WTC11 (cell line): ENCODE measurements at regions not wholly inside any gene's neighbourhood (a gene's known extent, or its start where the extent isn't known, plus 50 kb on each side); places are given as distances from the start of the nearest gene placed in this dataset.

Experiments used
- ATAC-seq: fragments of 200-7000 bp; cut with Tn5 transposase; 2 replicates; pipeline ENCODE4 v1.10.0; 2021; ENCODE audit warnings: mild to moderate bottlenecking, moderate library complexity
- CTCF ChIA-PET: fragments of 300-600 bp; sonication (Branson Sonifier 250); formaldehyde crosslinking; loops from one replicate; lab custom pipeline; 2021; ENCODE audit warnings: antibody characterized with exemption; lab: Charles Lee
- POLR2A ChIA-PET: fragments of 350-600 bp; sonication (Branson Sonifier 250); formaldehyde crosslinking; loops from one replicate; lab custom pipeline; 2021; ENCODE audit warnings: antibody characterized with exemption; lab: Charles Lee
- DNase-seq: peaks from one replicate; pipeline ENCODE4 v3.0.0; 2021; ENCODE audit warnings: low spot score
- H3K27ac Mint-ChIP-seq: 2 replicates; pipeline ENCODE4 v1.8.0; 2021; ENCODE audit warnings: mixed read lengths
- H3K27me3 Mint-ChIP-seq: 2 replicates; pipeline ENCODE4 v1.8.0; 2021; ENCODE audit warnings: low read depth, mild to moderate bottlenecking, moderate library complexity, mixed read lengths
- H3K36me3 Mint-ChIP-seq: 2 replicates; pipeline ENCODE4 v1.8.0; 2021; ENCODE audit warnings: mixed read lengths
- H3K4me1 Mint-ChIP-seq: 2 replicates; pipeline ENCODE4 v1.8.0; 2022; ENCODE audit warnings: mixed read lengths
- H3K4me3 Mint-ChIP-seq: 2 replicates; pipeline ENCODE4 v1.8.0; 2021; ENCODE audit warnings: mild to moderate bottlenecking, moderate library complexity, mixed read lengths
- H3K9me3 Mint-ChIP-seq: 2 replicates; pipeline ENCODE4 v1.8.0; 2021; ENCODE audit warnings: mixed read lengths
- AR ChIP-seq: fragments of 250-450 bp; sonication (Bioruptor Pico); IDR thresholded peaks from 2 replicates; pipeline ENCODE4 v1.9.0; 2021; ENCODE audit warnings: mild to moderate bottlenecking
- ARID4B ChIP-seq: sonication (generic); formaldehyde crosslinking; IDR thresholded peaks from 2 replicates; pipeline ENCODE4 v1.8.0; 2023; ENCODE audit warnings: missing genetic modification reagents, mild to moderate bottlenecking, borderline replicate concordance
- CDX4 ChIP-seq: fragments of 250-450 bp; sonication (Bioruptor Pico); IDR thresholded peaks from 2 replicates; pipeline ENCODE4 v1.9.0; 2021; ENCODE audit warnings: moderate library complexity, mild to moderate bottlenecking, inconsistent platforms, borderline replicate concordance
- CTCF ChIP-seq: fragments of 200-600 bp; IDR thresholded peaks from 2 replicates; pipeline ENCODE4 v1.8.0; 2022; ENCODE audit warnings: antibody characterized with exemption
- E2F5 ChIP-seq: sonication (generic); formaldehyde crosslinking; IDR thresholded peaks from 2 replicates; pipeline ENCODE4 v1.8.1; 2022; ENCODE audit warnings: mild to moderate bottlenecking, moderate library complexity, missing genetic modification reagents
- ERG ChIP-seq: fragments of 250-450 bp; sonication (Bioruptor Pico); IDR thresholded peaks from 2 replicates; pipeline ENCODE4 v1.8.0; 2021; ENCODE audit warnings: mild to moderate bottlenecking
- GRHL2 ChIP-seq: fragments of 250-450 bp; sonication (Bioruptor Pico); IDR thresholded peaks from 2 replicates; pipeline ENCODE4 v1.8.0; 2022; ENCODE audit warnings: mild to moderate bottlenecking, moderate library complexity; ENCODE audit not compliant: insufficient replicate concordance, severe bottlenecking
- IRF1 ChIP-seq: sonication (generic); formaldehyde crosslinking; IDR thresholded peaks from 2 replicates; pipeline ENCODE4 v1.8.0; 2023; ENCODE audit warnings: missing genetic modification reagents
- JUN ChIP-seq: sonication (generic); formaldehyde crosslinking; IDR thresholded peaks from 2 replicates; pipeline ENCODE4 v1.8.0; 2023; ENCODE audit warnings: mild to moderate bottlenecking, missing genetic modification reagents
- NFATC4 ChIP-seq: fragments of 250-450 bp; sonication (Bioruptor Pico); IDR thresholded peaks from 2 replicates; pipeline ENCODE4 v1.9.0; 2021; ENCODE audit warnings: mild to moderate bottlenecking
- NFE2L1 ChIP-seq: sonication (generic); formaldehyde crosslinking; IDR thresholded peaks from 2 replicates; pipeline ENCODE4 v1.8.1; 2023; ENCODE audit warnings: missing genetic modification reagents
- NR3C1 ChIP-seq: sonication (generic); formaldehyde crosslinking; conservative IDR thresholded peaks from 2 replicates; pipeline ENCODE4 v1.8.1; 2023; ENCODE audit warnings: low read depth, mild to moderate bottlenecking, missing genetic modification reagents
- PREB ChIP-seq: sonication (generic); formaldehyde crosslinking; IDR thresholded peaks from 2 replicates; pipeline ENCODE4 v1.8.1; 2022; ENCODE audit warnings: mild to moderate bottlenecking, missing genetic modification reagents, moderate library complexity, borderline replicate concordance
- PRRX2 ChIP-seq: fragments of 250-450 bp; sonication (Bioruptor Pico); IDR thresholded peaks from 2 replicates; pipeline ENCODE4 v1.8.0; 2021; ENCODE audit warnings: mild to moderate bottlenecking
- TP53 ChIP-seq: sonication (generic); formaldehyde crosslinking; IDR thresholded peaks from 2 replicates; pipeline ENCODE4 v1.8.1; 2023; ENCODE audit warnings: mild to moderate bottlenecking, missing genetic modification reagents
- ZMAT4 ChIP-seq: fragments of 250-450 bp; sonication (Bioruptor Pico); IDR thresholded peaks from 2 replicates; pipeline ENCODE4 v1.9.0; 2021; ENCODE audit warnings: mild to moderate bottlenecking
- ZNF121 ChIP-seq: sonication (generic); formaldehyde crosslinking; IDR thresholded peaks from 2 replicates; pipeline ENCODE4 v1.8.0; 2023; ENCODE audit warnings: missing genetic modification reagents
- ZNF138 ChIP-seq: sonication (generic); formaldehyde crosslinking; conservative IDR thresholded peaks from 2 replicates; pipeline ENCODE4 v1.8.1; 2022; ENCODE audit warnings: mild to moderate bottlenecking, moderate library complexity, missing genetic modification reagents
- ZNF263 ChIP-seq: sonication (generic); formaldehyde crosslinking; IDR thresholded peaks from 2 replicates; pipeline ENCODE4 v1.8.1; 2022; ENCODE audit warnings: low read depth, mild to moderate bottlenecking, moderate library complexity, missing genetic modification reagents
- ZNF396 ChIP-seq: fragments of 250-450 bp; sonication (Bioruptor Pico); IDR thresholded peaks from 2 replicates; pipeline ENCODE4 v1.8.0; 2021; ENCODE audit warnings: mild to moderate bottlenecking, moderate library complexity, borderline replicate concordance
- ZNF423 ChIP-seq: fragments of 250-450 bp; sonication (Bioruptor Pico); IDR thresholded peaks from 2 replicates; pipeline ENCODE4 v2.1.2; 2022; ENCODE audit warnings: mild to moderate bottlenecking, moderate library complexity

GRCh38 chr1:36639461-36639860 is 156.7 kb upstream of the CSF3R start:
- Mint-ChIP-seq H3K4me1 (no peaks in the 10 kb centered on the region), H3K27me3 (peaks cover 3% of the 10 kb centered on the region), H3K36me3 (no peaks in the 10 kb centered on the region), H3K27ac (no peak overlapping the region)
- no peak for ATAC-seq
- POLR2A ChIA-PET: no interaction called here
- CTCF ChIA-PET: interaction anchor here (1.5 to 1.8 kb wide), 2 partner anchors 30 to 64 kb away, joined by 5 to 9 read pairs; no protein-coding TSS in a partner anchor
- TF ChIP-seq PRRX2: no peak
- no peak for TF ChIP-seq ZNF423
- TF ChIP-seq ARID4B (CRISPR knock-in tag): no peak
- no peak for TF ChIP-seq PREB (CRISPR knock-in tag)
- TF ChIP-seq AR (CRISPR knock-in tag): no peak
- no peak for TF ChIP-seq IRF1
- TF ChIP-seq ZNF396: no peak
- no peak for TF ChIP-seq TP53
- TF ChIP-seq JUN: no peak
- no peak for TF ChIP-seq NFE2L1
- TF ChIP-seq NFATC4 (CRISPR knock-in tag): no peak
- no peak for TF ChIP-seq ZNF263 (CRISPR knock-in tag)
- no peak for TF ChIP-seq GRHL2
- TF ChIP-seq ZNF138 (CRISPR knock-in tag): no peak
- no peak for TF ChIP-seq NR3C1 (CRISPR knock-in tag)
- TF ChIP-seq ZNF121: no peak
- TF ChIP-seq, all 79 proteins: peak for 0
- no peak for DNase-seq
- H3K9me3 Mint-ChIP-seq: no peaks in the 10 kb centered on the region
- H3K4me3 Mint-ChIP-seq: no peak overlapping the region

GRCh38 chr1:36638268-36638667 is 155.6 kb upstream of the CSF3R start:
- no peaks in the 10 kb centered on the region for H3K4me1 Mint-ChIP-seq
- ATAC-seq (no peak), DNase-seq (no peak)
- POLR2A ChIA-PET: no interaction called here
- no peaks in the 10 kb centered on the region for H3K36me3 Mint-ChIP-seq
- no peak overlapping the region for H3K4me3 Mint-ChIP-seq
- H3K9me3 Mint-ChIP-seq: no peaks in the 10 kb centered on the region
- H3K27ac Mint-ChIP-seq: no peak overlapping the region
- CTCF ChIA-PET: no interaction called here
- peaks cover 3% of the 10 kb centered on the region for H3K27me3 Mint-ChIP-seq
- TF ChIP-seq ERG (CRISPR knock-in tag) (no peak), CDX4 (CRISPR knock-in tag) (no peak), ZMAT4 (no peak), E2F5 (CRISPR knock-in tag) (no peak), PRRX2 (no peak), CTCF (no peak)
